A549 (cell line): ENCODE measurements at regions not wholly inside any gene's neighbourhood (a gene's known extent, or its start where the extent isn't known, plus 50 kb on each side); places are given as distances from the start of the nearest gene placed in this dataset.

ENCODE experiments used
- CEBPB ChIP-seq, 2 experiments: fragments of >200 bp in 1 of 2; sonication (Bioruptor Twin) in 1 of 2; formaldehyde crosslinking in 1 of 2; IDR thresholded peaks; 2 replicates each; pipeline ENCODE4 v1.6.1; 2012 to 2016
- CTCF ChIP-seq: fragments of >200 bp; sonication (Bioruptor Twin); formaldehyde crosslinking; IDR thresholded peaks from 3 replicates; pipeline ENCODE4 v1.5.1; 2016
- ESRRA ChIP-seq: fragments of 150-350 bp; IDR thresholded peaks from 2 replicates; pipeline ENCODE4 v1.6.1; 2014; ENCODE audit warnings: mild to moderate bottlenecking, low read length, borderline replicate concordance
- GATA3 ChIP-seq: IDR thresholded peaks from 2 replicates; pipeline ENCODE4 v1.6.1; 2012; ENCODE audit warnings: borderline replicate concordance
- MAFK ChIP-seq: fragments of 450-650 bp; IDR thresholded peaks from 2 replicates; pipeline ENCODE4 v1.6.1; 2014; ENCODE audit not compliant: partially characterized antibody
- NPAS2 ChIP-seq: fragments of 250-450 bp; sonication (Bioruptor Pico); IDR thresholded peaks from 2 replicates; pipeline ENCODE4 v1.8.0; 2022; ENCODE audit warnings: mild to moderate bottlenecking, moderate library complexity, borderline replicate concordance
- POLR2A ChIP-seq: IDR thresholded peaks from 2 replicates; pipeline ENCODE4 v1.6.1; 2012; ENCODE audit warnings: mild to moderate bottlenecking, low read length
- POLR2AphosphoS2 ChIP-seq: conservative IDR thresholded peaks from 2 replicates; pipeline ENCODE4 v1.6.1; 2012; ENCODE audit warnings: low read length, improper control_type of control experiment, inconsistent platforms
- RAD21 ChIP-seq, 2 experiments: fragments of >200 bp in 1 of 2; sonication (Bioruptor Twin) in 1 of 2; formaldehyde crosslinking in 1 of 2; IDR thresholded peaks in 1 of 2; conservative IDR thresholded peaks in 1 of 2; 2 replicates in 1 of 2; 3 replicates in 1 of 2; pipeline ENCODE4 v1.6.1; 2012 to 2018; ENCODE audit warnings: inconsistent platforms in 1 of 2
- RFX5 ChIP-seq: fragments of 450-650 bp; IDR thresholded peaks from 2 replicates; pipeline ENCODE4 v1.7.1; 2014; ENCODE audit warnings: antibody characterized with exemption, mild to moderate bottlenecking, moderate library complexity
- RNF2 ChIP-seq: fragments of 200-600 bp; sonication (generic); IDR thresholded peaks from 2 replicates; pipeline ENCODE4 v1.6.1; 2016; ENCODE audit warnings: low read depth, mild to moderate bottlenecking, antibody characterized with exemption, moderate library complexity, borderline replicate concordance
- SREBF2 ChIP-seq: fragments of 450-650 bp; IDR thresholded peaks from 2 replicates; pipeline ENCODE4 v1.6.1; 2014; ENCODE audit warnings: mild to moderate bottlenecking, moderate library complexity
- ZC3H11A ChIP-seq: fragments of 450-650 bp; IDR thresholded peaks from 2 replicates; pipeline ENCODE4 v1.6.1; 2014; ENCODE audit warnings: antibody characterized with exemption, mild to moderate bottlenecking

GRCh38 chr10:128661404-128662197 lies 535.4 kb upstream of the MKI67 start:
- TF ChIP-seq CTCF: no peak
- no peak for TF ChIP-seq POLR2A
- TF ChIP-seq ESRRA: no peak
- no peak for TF ChIP-seq SREBF2
- TF ChIP-seq GATA3: no peak
- no peak for TF ChIP-seq ZC3H11A
- TF ChIP-seq RNF2: no peak
- TF ChIP-seq RFX5: no peak
- TF ChIP-seq NPAS2 (CRISPR knock-in tag): no peak
- no peak for TF ChIP-seq RAD21 (conservative IDR thresholded peaks at IDR 0.05 in 1 of 2, IDR thresholded peaks at IDR 0.05 in 1 of 2)
- TF ChIP-seq MAFK: no peak
- no peak for TF ChIP-seq CEBPB (IDR thresholded peaks at IDR 0.05)
- TF ChIP-seq POLR2AphosphoS2: no peak
